ENCODE measurements at regions not wholly inside any gene's neighbourhood (a gene's known extent, or its start where the extent isn't known, plus 50 kb on each side); places are given as distances from the start of the nearest gene placed in this dataset.

GRCh38 chr2:219830353-219830738 is 202.9 kb downstream of the SLC4A3 start:
- Mint-ChIP-seq H3K27ac (no peak overlapping the region), H3K4me1 (no peaks in the 10 kb centered on the region), H3K9me3 (no peaks in the 10 kb centered on the region), H3K36me3 (no peaks in the 10 kb centered on the region), H3K4me3 (no peak overlapping the region)
- ATAC-seq = no peak
- DNase-seq (ENCODE audit: low spot score in 2 of 2) = no peak

DNA sequence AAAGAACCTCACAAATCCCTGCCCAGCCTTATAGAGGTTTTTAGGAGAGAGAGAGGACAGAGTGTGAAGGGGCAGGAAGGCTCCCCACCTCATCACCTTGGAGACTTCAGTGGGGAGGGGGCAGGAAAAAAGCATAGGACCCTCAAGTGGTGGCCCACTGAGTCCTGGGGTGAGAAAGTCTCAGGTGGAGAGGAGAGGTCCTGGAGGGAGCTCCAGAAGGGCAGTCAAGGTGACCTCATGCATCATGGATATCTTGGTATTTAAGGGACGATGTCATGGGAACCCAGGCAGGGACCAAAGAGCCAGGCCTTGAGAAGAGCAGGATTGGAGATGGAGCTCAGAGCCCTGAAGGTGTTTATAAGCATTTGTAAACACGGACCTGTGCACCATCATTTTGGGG is 204.5 kb downstream of the SLC4A3 start:
- Mint-ChIP-seq H3K27ac (no peak overlapping the region), H3K9me3 (peaks cover 2% of the 10 kb centered on the region), H3K4me1 (no peaks in the 10 kb centered on the region), H3K4me3 (no peak overlapping the region), H3K36me3 (no peaks in the 10 kb centered on the region)
- DNase-seq (ENCODE audit: low spot score in 2 of 2) = no peak
- peak; percentile 21 for ATAC-seq

GRCh38 chr2:219832904-219833303 is 205.5 kb downstream of the SLC4A3 start:
- Mint-ChIP-seq H3K27ac (no peak overlapping the region), H3K4me1 (no peaks in the 10 kb centered on the region), H3K9me3 (peaks cover 2% of the 10 kb centered on the region), H3K4me3 (no peak overlapping the region), H3K36me3 (no peaks in the 10 kb centered on the region)
- no peak for DNase-seq (ENCODE audit: low spot score in 2 of 2)
- no peak for ATAC-seq

GRCh38 chr2:219835493-219835892 is 208.1 kb downstream of the SLC4A3 start:
- Mint-ChIP-seq H3K4me3 (no peak overlapping the region), H3K36me3 (no peaks in the 10 kb centered on the region), H3K4me1 (no peaks in the 10 kb centered on the region), H3K9me3 (peaks cover 2% of the 10 kb centered on the region), H3K27ac (no peak overlapping the region)
- ATAC-seq = no peak
- DNase-seq (ENCODE audit: low spot score in 2 of 2) = no peak

DNA sequence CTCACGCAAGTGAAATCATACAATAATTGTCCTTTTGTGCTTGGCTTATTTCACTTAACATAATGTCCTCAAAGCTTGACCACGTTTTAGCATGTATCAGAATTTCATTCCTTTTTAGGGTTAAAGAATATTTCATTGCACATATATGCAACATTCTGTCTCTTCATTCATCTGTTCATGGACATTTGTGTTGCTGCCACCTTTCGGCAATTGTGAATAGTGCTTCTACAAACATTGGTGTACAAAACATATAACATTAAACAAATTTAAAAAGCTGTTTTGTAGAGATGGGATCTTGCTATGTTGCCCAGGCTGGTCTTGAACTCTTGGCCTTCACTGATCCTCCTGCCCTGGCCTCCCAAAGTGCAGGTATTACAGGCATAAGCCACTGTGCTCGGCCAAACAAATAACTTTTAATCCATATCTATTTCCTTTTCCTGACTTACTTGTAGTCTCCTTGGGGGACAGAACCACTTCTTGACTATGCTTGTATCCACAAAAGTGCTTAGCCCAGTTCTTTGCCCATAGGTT is 209.3 kb downstream of the SLC4A3 start:
- ATAC-seq (no peak), DNase-seq (ENCODE audit: low spot score in 2 of 2) (no peak)
- Mint-ChIP-seq H3K27ac (no peak overlapping the region), H3K4me1 (no peaks in the 10 kb centered on the region), H3K36me3 (no peaks in the 10 kb centered on the region), H3K4me3 (no peak overlapping the region), H3K9me3 (peaks cover 2% of the 10 kb centered on the region)

GRCh38 chr2:219844401-219845091 is 217.1 kb downstream of the SLC4A3 start:
- Mint-ChIP-seq H3K27ac (no peak overlapping the region), H3K4me3 (no peak overlapping the region), H3K36me3 (no peaks in the 10 kb centered on the region), H3K4me1 (no peaks in the 10 kb centered on the region), H3K9me3 (peaks cover 2% of the 10 kb centered on the region)
- DNase-seq (ENCODE audit: low spot score in 2 of 2) = no peak
- no peak for ATAC-seq

- no peak overlapping the region for H3K27ac Mint-ChIP-seq
These were observed 221.5 kb downstream of the SLC4A3 start for GRCh38 chr2:219848882-219849281.

DNA sequence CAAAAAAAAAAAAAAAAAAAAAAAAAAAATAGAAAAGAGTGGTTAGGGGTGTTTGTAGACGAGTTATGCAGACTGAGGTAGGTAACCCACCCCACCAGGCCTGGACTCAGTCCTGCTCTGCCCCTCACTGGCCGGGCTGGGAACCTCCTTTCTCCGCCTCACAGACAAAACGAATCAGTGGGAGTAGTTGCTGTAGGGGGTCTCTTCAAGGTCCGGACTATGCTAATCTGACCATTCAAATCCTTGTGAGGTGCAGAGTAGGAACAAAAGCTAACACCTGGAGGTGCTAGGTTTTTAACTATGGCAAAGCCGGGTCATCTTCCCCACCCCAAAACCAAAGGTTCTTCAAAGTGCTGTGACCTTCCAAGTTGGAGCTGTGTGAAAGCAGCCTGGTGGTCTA is 223.7 kb downstream of the SLC4A3 start:
- DNase-seq (ENCODE audit: low spot score in 2 of 2) (no peak), ATAC-seq (no peak)
- Mint-ChIP-seq H3K27ac (no peak overlapping the region), H3K4me3 (no peak overlapping the region), H3K9me3 (peaks cover 2% of the 10 kb centered on the region), H3K4me1 (no peaks in the 10 kb centered on the region), H3K36me3 (no peaks in the 10 kb centered on the region)

More at GRCh38 chr2:219848882-219849281, 221.5 kb downstream of the SLC4A3 start:
- H3K9me3 Mint-ChIP-seq = peaks cover 2% of the 10 kb centered on the region
- DNase-seq (ENCODE audit: low spot score in 2 of 2) (no peak), ATAC-seq (no peak)
- no peaks in the 10 kb centered on the region for H3K36me3 Mint-ChIP-seq
- H3K4me1 Mint-ChIP-seq = no peaks in the 10 kb centered on the region
- H3K4me3 Mint-ChIP-seq = no peak overlapping the region

- ATAC-seq (no peak), DNase-seq (ENCODE audit: low spot score in 2 of 2) (no peak)
- Mint-ChIP-seq H3K36me3 (no peaks in the 10 kb centered on the region), H3K27ac (no peak overlapping the region), H3K9me3 (peaks cover 2% of the 10 kb centered on the region), H3K4me1 (no peaks in the 10 kb centered on the region), H3K4me3 (no peak overlapping the region)
These were observed 224.5 kb downstream of the SLC4A3 start for GRCh38 chr2:219851801-219852481.

GRCh38 chr2:219852626-219853025 is 225.2 kb downstream of the SLC4A3 start:
- DNase-seq (ENCODE audit: low spot score in 2 of 2) (no peak), ATAC-seq (no peak)
- H3K9me3 Mint-ChIP-seq = no peaks in the 10 kb centered on the region
- H3K4me3 Mint-ChIP-seq = no peak overlapping the region
- H3K36me3 Mint-ChIP-seq = no peaks in the 10 kb centered on the region
- no peak overlapping the region for H3K27ac Mint-ChIP-seq
- H3K4me1 Mint-ChIP-seq = no peaks in the 10 kb centered on the region

DNA sequence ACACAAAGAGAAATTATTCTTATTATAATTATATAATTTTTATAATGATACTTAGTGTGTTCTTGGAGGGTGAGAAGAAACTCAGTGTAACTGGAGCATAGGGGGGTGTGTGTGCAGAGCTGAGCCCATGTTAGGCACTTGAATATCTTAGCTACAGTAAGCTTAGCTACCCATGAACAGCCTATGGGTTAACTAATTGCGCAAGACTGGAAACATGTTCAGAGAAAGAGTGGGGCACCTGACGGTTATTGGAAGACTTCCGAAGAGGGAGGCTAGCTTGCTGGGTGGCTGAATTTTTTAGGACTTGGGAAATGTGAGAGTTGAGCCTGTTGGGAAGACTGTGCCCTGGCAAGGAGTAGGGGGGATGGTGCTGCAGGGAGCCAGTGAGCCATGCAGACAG is 229.2 kb downstream of the SLC4A3 start:
- Mint-ChIP-seq H3K9me3 (no peaks in the 10 kb centered on the region), H3K4me1 (no peaks in the 10 kb centered on the region), H3K4me3 (no peak overlapping the region), H3K27ac (no peak overlapping the region), H3K36me3 (no peaks in the 10 kb centered on the region)
- ATAC-seq (no peak), DNase-seq (ENCODE audit: low spot score in 2 of 2) (no peak)

GRCh38 chr2:219857751-219858150 is 230.3 kb downstream of the SLC4A3 start:
- Mint-ChIP-seq H3K27ac (no peak overlapping the region), H3K9me3 (no peaks in the 10 kb centered on the region), H3K36me3 (no peaks in the 10 kb centered on the region), H3K4me3 (no peak overlapping the region), H3K4me1 (no peaks in the 10 kb centered on the region)
- no peak for DNase-seq (ENCODE audit: low spot score in 2 of 2)
- no peak for ATAC-seq

DNA sequence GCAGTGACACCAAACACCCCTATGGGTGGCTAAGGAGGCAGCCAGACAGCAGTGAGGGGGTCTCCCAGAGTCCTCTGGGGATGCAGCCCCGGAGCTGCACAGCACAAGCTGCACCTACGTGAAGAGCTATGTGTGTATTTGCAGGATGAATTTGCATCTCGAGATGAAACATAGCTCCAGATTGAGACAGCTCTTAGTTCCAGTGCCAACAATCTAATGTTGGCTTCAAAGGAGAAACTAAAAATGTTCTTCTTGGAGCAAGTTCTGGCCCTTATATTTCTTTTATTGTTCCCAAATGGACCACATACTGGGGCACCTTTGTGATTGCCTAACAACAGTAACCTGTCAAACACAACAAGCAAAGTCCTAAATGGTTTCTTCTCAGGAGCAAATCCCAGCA is 233.9 kb downstream of the SLC4A3 start:
- H3K9me3 Mint-ChIP-seq = no peaks in the 10 kb centered on the region

GRCh38 chr2:219864154-219864553 is 236.7 kb downstream of the SLC4A3 start:
- Mint-ChIP-seq H3K27ac (no peak overlapping the region), H3K4me1 (no peaks in the 10 kb centered on the region), H3K4me3 (no peak overlapping the region), H3K9me3 (no peaks in the 10 kb centered on the region), H3K36me3 (no peaks in the 10 kb centered on the region)
- ATAC-seq (peak; percentile 26), DNase-seq (ENCODE audit: low spot score in 2 of 2) (no peak)

More for the DNA sequence above, 233.9 kb downstream of the SLC4A3 start:
- no peaks in the 10 kb centered on the region for H3K36me3 Mint-ChIP-seq
- no peak for ATAC-seq
- DNase-seq (ENCODE audit: low spot score in 2 of 2) = no peak
- H3K4me1 Mint-ChIP-seq = no peaks in the 10 kb centered on the region
- no peak overlapping the region for H3K4me3 Mint-ChIP-seq
- no peak overlapping the region for H3K27ac Mint-ChIP-seq

DNA sequence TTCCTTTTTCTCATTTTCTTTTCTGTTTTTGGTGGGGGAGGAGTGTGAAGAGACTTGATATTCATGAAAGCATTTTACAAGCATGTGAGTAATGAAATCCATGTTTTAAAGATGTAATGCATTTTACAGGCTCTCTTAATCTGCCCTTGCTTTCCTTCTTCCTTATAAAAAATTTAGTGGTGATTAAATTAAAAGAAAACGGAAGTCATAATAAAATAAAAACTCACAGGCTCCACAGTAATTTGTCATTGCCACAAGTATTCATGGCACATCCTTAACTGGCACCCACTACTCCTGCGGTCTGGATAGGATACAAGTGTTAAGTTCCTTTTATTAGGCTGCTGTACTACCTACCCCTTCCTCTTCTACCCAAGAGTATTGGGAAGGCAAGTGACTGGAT is 241.2 kb downstream of the SLC4A3 start:
- no peak for ATAC-seq
- Mint-ChIP-seq H3K9me3 (no peaks in the 10 kb centered on the region), H3K36me3 (no peaks in the 10 kb centered on the region)

DNA sequence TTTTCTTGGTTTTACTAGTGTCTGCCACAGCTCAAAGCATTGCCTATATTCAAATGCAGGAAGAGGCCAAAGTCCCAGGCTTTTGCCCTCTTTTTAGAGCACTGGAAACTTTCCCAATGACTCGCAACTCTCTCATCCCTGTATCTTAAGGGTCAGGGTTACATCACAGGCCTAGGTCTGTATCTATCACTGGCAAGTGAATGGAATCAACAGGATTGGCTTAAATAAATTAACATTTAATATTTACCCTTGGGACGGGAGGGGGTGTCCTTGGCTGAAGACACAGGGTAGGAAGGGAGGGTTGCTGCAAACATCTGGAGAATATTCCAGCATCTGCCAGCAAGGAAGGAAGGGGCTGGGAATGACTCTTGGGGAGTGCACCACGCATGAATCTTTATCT is 242.6 kb downstream of the SLC4A3 start:
- ATAC-seq = no peak
- Mint-ChIP-seq H3K4me3 (no peak overlapping the region), H3K27ac (no peak overlapping the region), H3K9me3 (no peaks in the 10 kb centered on the region), H3K4me1 (no peaks in the 10 kb centered on the region), H3K36me3 (no peaks in the 10 kb centered on the region)
- no peak for DNase-seq (ENCODE audit: low spot score in 2 of 2)

More for the DNA sequence above, 241.2 kb downstream of the SLC4A3 start:
- Mint-ChIP-seq H3K27ac (no peak overlapping the region), H3K4me3 (no peak overlapping the region), H3K4me1 (no peaks in the 10 kb centered on the region)
- no peak for DNase-seq (ENCODE audit: low spot score in 2 of 2)

All from stimulated activated effector memory CD8-positive, alpha-beta T cell treated with anti-CD3 and anti-CD28 coated beads, Interleukin-12 subunit alpha, Interleukin-12 subunit beta, amount 100 ng/mL, for 72 hours (primary cell).